NCI-H748 treated with DMSO at 0.1 percent for 48 hours (cell line): ENCODE measurements at regions not wholly inside any gene's neighbourhood (a gene's known extent, or its start where the extent isn't known, plus 50 kb on each side); places are given as distances from the start of the nearest gene placed in this dataset.
"Not testable (repeated sequence)": the region's sequence is repeated elsewhere in the genome, so short reads cannot be mapped to it uniquely, and the experiment has no call there.

Experiments used
- DNase-seq: peaks from one replicate; lab custom pipeline; 2025; lab: John Stamatoyannopoulos, UW

GRCh38 chr4:124990398-124990797 lies 277.9 kb upstream of the ANKRD50 start:
- no peak for DNase-seq

- DNase-seq, result no peak
Measured at GRCh38 chr4:124980276-124980752, 267.8 kb upstream of the ANKRD50 start.

GRCh38 chr4:124978536-124978935 lies 266.0 kb upstream of the ANKRD50 start:
- not testable (repeated sequence) for DNase-seq

GRCh38 chr4:124977045-124977444 lies 264.5 kb upstream of the ANKRD50 start:
- no peak for DNase-seq

- DNase-seq, result no peak
Measured at GRCh38 chr4:124974152-124974551, 261.6 kb upstream of the ANKRD50 start.

- no peak for DNase-seq
Measured at GRCh38 chr4:124973716-124974115, 261.2 kb upstream of the ANKRD50 start.

GRCh38 chr4:124970011-124970410 lies 257.5 kb upstream of the ANKRD50 start:
- DNase-seq, result no peak

GRCh38 chr4:124965497-124965891 lies 253.0 kb upstream of the ANKRD50 start:
- no peak for DNase-seq

- DNase-seq, result no peak
Measured at GRCh38 chr4:124964852-124965496, 252.4 kb upstream of the ANKRD50 start.

- DNase-seq, result no peak
Measured at GRCh38 chr4:124964251-124964650, 251.7 kb upstream of the ANKRD50 start.

GRCh38 chr4:124961138-124961750 lies 248.7 kb upstream of the ANKRD50 start:
- no peak for DNase-seq

- DNase-seq, result no peak
Measured at GRCh38 chr4:124958847-124959246, 246.3 kb upstream of the ANKRD50 start.

- no peak for DNase-seq
Measured at GRCh38 chr4:124955476-124955875, 242.9 kb upstream of the ANKRD50 start.

GRCh38 chr4:124954046-124954445 lies 241.5 kb upstream of the ANKRD50 start:
- no peak for DNase-seq

- DNase-seq, result no peak
Measured at GRCh38 chr4:124953486-124953885, 241.0 kb upstream of the ANKRD50 start.

- DNase-seq, result no peak
Measured at GRCh38 chr4:124953061-124953460, 240.5 kb upstream of the ANKRD50 start.

GRCh38 chr4:124952601-124953000 lies 240.1 kb upstream of the ANKRD50 start:
- DNase-seq, result no peak

- DNase-seq, result no peak
Measured at GRCh38 chr4:124948976-124949597, 236.6 kb upstream of the ANKRD50 start.

GRCh38 chr4:124947622-124948265 lies 235.2 kb upstream of the ANKRD50 start:
- DNase-seq, result no peak

- DNase-seq, result no peak
Measured at GRCh38 chr4:124946696-124947095, 234.2 kb upstream of the ANKRD50 start.

GRCh38 chr4:124945422-124945821 lies 232.9 kb upstream of the ANKRD50 start:
- DNase-seq, result no peak

- no peak for DNase-seq
Measured at GRCh38 chr4:124943938-124944337, 231.4 kb upstream of the ANKRD50 start.
